ENCODE measurements at regions not wholly inside any gene's neighbourhood (a gene's known extent, or its start where the extent isn't known, plus 50 kb on each side); places are given as distances from the start of the nearest gene placed in this dataset.

GRCh38 chr5:167965710-167966109, 325.7 kb upstream of the WWC1 start:
- TF ChIP-seq, protein P1, sequence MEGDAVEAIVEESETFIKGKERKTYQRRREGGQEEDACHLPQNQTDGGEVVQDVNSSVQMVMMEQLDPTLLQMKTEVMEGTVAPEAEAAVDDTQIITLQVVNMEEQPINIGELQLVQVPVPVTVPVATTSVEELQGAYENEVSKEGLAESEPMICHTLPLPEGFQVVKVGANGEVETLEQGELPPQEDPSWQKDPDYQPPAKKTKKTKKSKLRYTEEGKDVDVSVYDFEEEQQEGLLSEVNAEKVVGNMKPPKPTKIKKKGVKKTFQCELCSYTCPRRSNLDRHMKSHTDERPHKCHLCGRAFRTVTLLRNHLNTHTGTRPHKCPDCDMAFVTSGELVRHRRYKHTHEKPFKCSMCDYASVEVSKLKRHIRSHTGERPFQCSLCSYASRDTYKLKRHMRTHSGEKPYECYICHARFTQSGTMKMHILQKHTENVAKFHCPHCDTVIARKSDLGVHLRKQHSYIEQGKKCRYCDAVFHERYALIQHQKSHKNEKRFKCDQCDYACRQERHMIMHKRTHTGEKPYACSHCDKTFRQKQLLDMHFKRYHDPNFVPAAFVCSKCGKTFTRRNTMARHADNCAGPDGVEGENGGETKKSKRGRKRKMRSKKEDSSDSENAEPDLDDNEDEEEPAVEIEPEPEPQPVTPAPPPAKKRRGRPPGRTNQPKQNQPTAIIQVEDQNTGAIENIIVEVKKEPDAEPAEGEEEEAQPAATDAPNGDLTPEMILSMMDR (IDR thresholded peaks at IDR 0.05 in 2 of 3, conservative IDR thresholded peaks at IDR 0.05 in 1 of 3; ENCODE audit: control insufficient read depth in 2 of 3, extremely low read depth in 1 of 3, insufficient read depth in 1 of 3, low read depth in 3 of 3, low read length in 3 of 3), result no peak
- TF ChIP-seq CBX5 (IDR thresholded peaks at IDR 0.05; ENCODE audit: low read depth) (no peak), MXI1 (IDR thresholded peaks at IDR 0.05; ENCODE audit: low read depth, low read length) (no peak), POLR2AphosphoS5 (IDR thresholded peaks at IDR 0.05; ENCODE audit: low read length) (no peak), CBFB (IDR thresholded peaks at IDR 0.05; ENCODE audit: low read depth) (no peak), EP300 (IDR thresholded peaks at IDR 0.05; ENCODE audit: borderline replicate concordance in 1 of 2, control insufficient read depth in 1 of 2, low read depth in 2 of 2, low read length in 2 of 2) (no peak), EED (IDR thresholded peaks at IDR 0.05; ENCODE audit: low read depth) (no peak), SP1 (IDR thresholded peaks at IDR 0.05; ENCODE audit: low read depth, low read length) (no peak), RAD21 (IDR thresholded peaks at IDR 0.05; ENCODE audit: insufficient read depth, low read depth, low read length) (no peak), SUZ12 (IDR thresholded peaks at IDR 0.05; ENCODE audit: unreplicated experiment) (no peak), EZH2 (IDR thresholded peaks at IDR 0.05; ENCODE audit: borderline replicate concordance, control insufficient read depth, low read depth, low read length) (no peak)
- TF ChIP-seq, protein P2, sequence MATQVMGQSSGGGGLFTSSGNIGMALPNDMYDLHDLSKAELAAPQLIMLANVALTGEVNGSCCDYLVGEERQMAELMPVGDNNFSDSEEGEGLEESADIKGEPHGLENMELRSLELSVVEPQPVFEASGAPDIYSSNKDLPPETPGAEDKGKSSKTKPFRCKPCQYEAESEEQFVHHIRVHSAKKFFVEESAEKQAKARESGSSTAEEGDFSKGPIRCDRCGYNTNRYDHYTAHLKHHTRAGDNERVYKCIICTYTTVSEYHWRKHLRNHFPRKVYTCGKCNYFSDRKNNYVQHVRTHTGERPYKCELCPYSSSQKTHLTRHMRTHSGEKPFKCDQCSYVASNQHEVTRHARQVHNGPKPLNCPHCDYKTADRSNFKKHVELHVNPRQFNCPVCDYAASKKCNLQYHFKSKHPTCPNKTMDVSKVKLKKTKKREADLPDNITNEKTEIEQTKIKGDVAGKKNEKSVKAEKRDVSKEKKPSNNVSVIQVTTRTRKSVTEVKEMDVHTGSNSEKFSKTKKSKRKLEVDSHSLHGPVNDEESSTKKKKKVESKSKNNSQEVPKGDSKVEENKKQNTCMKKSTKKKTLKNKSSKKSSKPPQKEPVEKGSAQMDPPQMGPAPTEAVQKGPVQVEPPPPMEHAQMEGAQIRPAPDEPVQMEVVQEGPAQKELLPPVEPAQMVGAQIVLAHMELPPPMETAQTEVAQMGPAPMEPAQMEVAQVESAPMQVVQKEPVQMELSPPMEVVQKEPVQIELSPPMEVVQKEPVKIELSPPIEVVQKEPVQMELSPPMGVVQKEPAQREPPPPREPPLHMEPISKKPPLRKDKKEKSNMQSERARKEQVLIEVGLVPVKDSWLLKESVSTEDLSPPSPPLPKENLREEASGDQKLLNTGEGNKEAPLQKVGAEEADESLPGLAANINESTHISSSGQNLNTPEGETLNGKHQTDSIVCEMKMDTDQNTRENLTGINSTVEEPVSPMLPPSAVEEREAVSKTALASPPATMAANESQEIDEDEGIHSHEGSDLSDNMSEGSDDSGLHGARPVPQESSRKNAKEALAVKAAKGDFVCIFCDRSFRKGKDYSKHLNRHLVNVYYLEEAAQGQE (IDR thresholded peaks at IDR 0.05; ENCODE audit: low read depth, low read length), result no peak
- TF ChIP-seq, protein P3, sequence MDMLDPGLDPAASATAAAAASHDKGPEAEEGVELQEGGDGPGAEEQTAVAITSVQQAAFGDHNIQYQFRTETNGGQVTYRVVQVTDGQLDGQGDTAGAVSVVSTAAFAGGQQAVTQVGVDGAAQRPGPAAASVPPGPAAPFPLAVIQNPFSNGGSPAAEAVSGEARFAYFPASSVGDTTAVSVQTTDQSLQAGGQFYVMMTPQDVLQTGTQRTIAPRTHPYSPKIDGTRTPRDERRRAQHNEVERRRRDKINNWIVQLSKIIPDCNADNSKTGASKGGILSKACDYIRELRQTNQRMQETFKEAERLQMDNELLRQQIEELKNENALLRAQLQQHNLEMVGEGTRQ (IDR thresholded peaks at IDR 0.05; ENCODE audit: borderline replicate concordance, low read depth, low read length), result no peak

Data from GM12878 (cell line).